ENCODE measurements at regions not wholly inside any gene's neighbourhood (a gene's known extent, or its start where the extent isn't known, plus 50 kb on each side); places are given as distances from the start of the nearest gene placed in this dataset.

GRCh38 chr7:1309290-1309689, 76.6 kb downstream of the UNCX start:
- no peak for TF ChIP-seq CTCF (conservative IDR thresholded peaks at IDR 0.05; ENCODE audit: low read length)
- no peak for TF ChIP-seq EZH2phosphoT487 (IDR thresholded peaks at IDR 0.05; ENCODE audit: borderline replicate concordance, low read depth, low read length)
